OCI-LY7 (cell line): ENCODE measurements at regions not wholly inside any gene's neighbourhood (a gene's known extent, or its start where the extent isn't known, plus 50 kb on each side); places are given as distances from the start of the nearest gene placed in this dataset.

Experiments used
- CTCF ChIP-seq: fragments of 200-600 bp; sonication (generic); conservative IDR thresholded peaks from 2 replicates; pipeline ENCODE4 v1.5.1; 2014; ENCODE audit warnings: mild to moderate bottlenecking, antibody characterized with exemption, low read length, moderate library complexity, mixed read lengths
- EZH2phosphoT487 ChIP-seq: fragments of 200-600 bp; sonication (generic); IDR thresholded peaks from 2 replicates; pipeline ENCODE4 v1.6.1; 2018; ENCODE audit warnings: low read depth, borderline replicate concordance, mild to moderate bottlenecking, mixed run types, antibody characterized with exemption, low read length, moderate library complexity, mixed read lengths

DNA sequence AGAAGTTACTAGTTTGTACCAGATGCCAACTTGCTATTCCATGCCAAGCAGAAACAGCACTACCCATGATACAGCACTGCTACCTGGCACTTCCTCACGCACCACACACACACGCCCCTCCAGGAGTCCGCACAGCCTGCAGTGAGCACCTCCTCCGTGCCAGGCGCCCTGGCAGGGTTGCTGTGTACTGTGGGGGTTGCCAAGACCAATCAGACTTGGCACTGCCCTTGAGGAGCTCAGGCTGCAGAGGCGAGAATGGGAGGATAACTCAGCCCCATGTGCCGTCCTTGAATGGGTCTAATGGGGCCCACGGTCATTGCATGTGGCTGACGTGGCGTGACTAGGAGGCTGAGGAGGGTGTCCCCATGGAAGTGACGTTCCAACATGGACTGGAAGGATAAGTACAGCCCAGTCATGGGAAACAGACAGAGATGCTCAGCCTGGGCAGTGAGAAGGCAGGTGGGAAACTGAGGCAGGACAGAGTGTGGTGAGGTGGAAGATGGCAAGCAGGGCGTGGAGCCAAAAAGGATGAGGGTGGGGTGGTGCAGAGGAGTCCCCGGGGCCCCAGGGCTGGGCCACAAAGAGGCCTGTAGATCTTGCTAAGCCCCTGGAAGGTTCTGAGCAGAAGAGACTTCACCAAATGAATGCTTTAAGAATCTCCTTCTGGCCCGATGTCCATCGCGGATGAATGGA lies 65.3 kb upstream of the C14orf180 start:
- no peak for TF ChIP-seq CTCF
- no peak for TF ChIP-seq EZH2phosphoT487
